K562 (cell line): ENCODE measurements at regions not wholly inside any gene's neighbourhood (a gene's known extent, or its start where the extent isn't known, plus 50 kb on each side); places are given as distances from the start of the nearest gene placed in this dataset.

Experiments used
- ETS2 ChIP-seq: IDR thresholded peaks from 2 replicates; pipeline ENCODE4 v1.6.1; 2016; ENCODE audit warnings: borderline replicate concordance, missing genetic modification characterization, mild to moderate bottlenecking, moderate library complexity, missing compliant biosample characterization; ENCODE audit not compliant: poor library complexity, severe bottlenecking
- HNRNPLL ChIP-seq: fragments of 200-400 bp; formaldehyde crosslinking; IDR thresholded peaks from 2 replicates; pipeline ENCODE4 v1.6.1; 2017; ENCODE audit warnings: low read length, low read depth, mild to moderate bottlenecking; ENCODE audit not compliant: poor library complexity, severe bottlenecking
- MTA3 ChIP-seq: fragments of 450-650 bp; formaldehyde crosslinking; IDR thresholded peaks from 2 replicates; pipeline ENCODE4 v1.6.1; 2017; ENCODE audit warnings: mild to moderate bottlenecking, borderline replicate concordance
- POLR2A ChIP-seq: fragments of 450-650 bp; conservative IDR thresholded peaks from 2 replicates; pipeline ENCODE4 v1.6.1; 2016
- SREBF2 ChIP-seq: sonication (generic); formaldehyde crosslinking; IDR thresholded peaks from 2 replicates; pipeline ENCODE4 v1.4.0; 2020; ENCODE audit warnings: mild to moderate bottlenecking, missing genetic modification reagents
- ZNF124 ChIP-seq: sonication (generic); formaldehyde crosslinking; IDR thresholded peaks from 2 replicates; pipeline ENCODE4 v1.8.1; 2022; ENCODE audit warnings: missing genetic modification reagents
- TF ChIP-seq, protein P1 (sequence below), 3 experiments: IDR thresholded peaks in 2 of 3; conservative IDR thresholded peaks in 1 of 3; 2 replicates each; pipeline ENCODE4 v1.5.1; 2011 to 2012; ENCODE audit warnings: low read length in 3 of 3, mild to moderate bottlenecking in 3 of 3, control low read depth in 2 of 3, improper control_type of control experiment in 1 of 3, inconsistent platforms in 1 of 3, low read depth in 1 of 3, mixed read lengths in 1 of 3, moderate library complexity in 1 of 3; ENCODE audit not compliant: insufficient read depth in 2 of 3
- TF ChIP-seq, protein P2 (sequence below), 2 experiments: fragments of 450-650 bp in 1 of 2; sonication (generic) in 1 of 2; formaldehyde crosslinking in 1 of 2; IDR thresholded peaks; 2 replicates each; pipeline versions ENCODE4 v1.7.1 to v1.9.0; 2016 to 2022; ENCODE audit warnings: inconsistent platforms in 1 of 2, mild to moderate bottlenecking in 1 of 2, missing genetic modification reagents in 1 of 2

DNA sequence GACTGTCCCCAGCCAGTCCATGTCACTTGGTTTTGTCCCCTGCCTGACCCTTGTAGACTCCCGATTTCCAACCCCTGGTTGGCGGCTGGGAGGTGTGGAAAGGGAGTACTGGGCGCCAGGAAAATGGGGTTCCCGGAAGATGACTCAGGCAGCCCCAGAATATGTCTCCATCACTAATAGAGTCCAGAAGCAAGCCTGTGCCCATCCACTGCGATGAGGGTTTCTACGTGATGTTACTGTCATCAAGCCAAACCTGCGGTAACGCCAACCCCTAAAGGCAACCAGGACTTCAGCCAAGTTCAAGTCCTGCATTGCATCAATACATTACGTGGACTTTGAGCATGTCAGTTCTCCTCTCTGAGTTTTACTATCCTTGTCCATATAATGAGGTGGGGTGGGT lies 62.0 kb upstream of the TAF1B start:
- TF ChIP-seq ETS2 (tag), result no peak
- TF ChIP-seq, protein P1, sequence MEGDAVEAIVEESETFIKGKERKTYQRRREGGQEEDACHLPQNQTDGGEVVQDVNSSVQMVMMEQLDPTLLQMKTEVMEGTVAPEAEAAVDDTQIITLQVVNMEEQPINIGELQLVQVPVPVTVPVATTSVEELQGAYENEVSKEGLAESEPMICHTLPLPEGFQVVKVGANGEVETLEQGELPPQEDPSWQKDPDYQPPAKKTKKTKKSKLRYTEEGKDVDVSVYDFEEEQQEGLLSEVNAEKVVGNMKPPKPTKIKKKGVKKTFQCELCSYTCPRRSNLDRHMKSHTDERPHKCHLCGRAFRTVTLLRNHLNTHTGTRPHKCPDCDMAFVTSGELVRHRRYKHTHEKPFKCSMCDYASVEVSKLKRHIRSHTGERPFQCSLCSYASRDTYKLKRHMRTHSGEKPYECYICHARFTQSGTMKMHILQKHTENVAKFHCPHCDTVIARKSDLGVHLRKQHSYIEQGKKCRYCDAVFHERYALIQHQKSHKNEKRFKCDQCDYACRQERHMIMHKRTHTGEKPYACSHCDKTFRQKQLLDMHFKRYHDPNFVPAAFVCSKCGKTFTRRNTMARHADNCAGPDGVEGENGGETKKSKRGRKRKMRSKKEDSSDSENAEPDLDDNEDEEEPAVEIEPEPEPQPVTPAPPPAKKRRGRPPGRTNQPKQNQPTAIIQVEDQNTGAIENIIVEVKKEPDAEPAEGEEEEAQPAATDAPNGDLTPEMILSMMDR (IDR thresholded peaks at IDR 0.05 in 2 of 3, conservative IDR thresholded peaks at IDR 0.05 in 1 of 3; ENCODE audit: insufficient read depth in 2 of 3, low read depth in 1 of 3, low read length in 3 of 3), result no peak
- TF ChIP-seq ZNF124, result no peak
- no peak for TF ChIP-seq SREBF2 (CRISPR knock-in tag)
- TF ChIP-seq POLR2A, result no peak
- TF ChIP-seq HNRNPLL, result no peak
- TF ChIP-seq, protein P2, sequence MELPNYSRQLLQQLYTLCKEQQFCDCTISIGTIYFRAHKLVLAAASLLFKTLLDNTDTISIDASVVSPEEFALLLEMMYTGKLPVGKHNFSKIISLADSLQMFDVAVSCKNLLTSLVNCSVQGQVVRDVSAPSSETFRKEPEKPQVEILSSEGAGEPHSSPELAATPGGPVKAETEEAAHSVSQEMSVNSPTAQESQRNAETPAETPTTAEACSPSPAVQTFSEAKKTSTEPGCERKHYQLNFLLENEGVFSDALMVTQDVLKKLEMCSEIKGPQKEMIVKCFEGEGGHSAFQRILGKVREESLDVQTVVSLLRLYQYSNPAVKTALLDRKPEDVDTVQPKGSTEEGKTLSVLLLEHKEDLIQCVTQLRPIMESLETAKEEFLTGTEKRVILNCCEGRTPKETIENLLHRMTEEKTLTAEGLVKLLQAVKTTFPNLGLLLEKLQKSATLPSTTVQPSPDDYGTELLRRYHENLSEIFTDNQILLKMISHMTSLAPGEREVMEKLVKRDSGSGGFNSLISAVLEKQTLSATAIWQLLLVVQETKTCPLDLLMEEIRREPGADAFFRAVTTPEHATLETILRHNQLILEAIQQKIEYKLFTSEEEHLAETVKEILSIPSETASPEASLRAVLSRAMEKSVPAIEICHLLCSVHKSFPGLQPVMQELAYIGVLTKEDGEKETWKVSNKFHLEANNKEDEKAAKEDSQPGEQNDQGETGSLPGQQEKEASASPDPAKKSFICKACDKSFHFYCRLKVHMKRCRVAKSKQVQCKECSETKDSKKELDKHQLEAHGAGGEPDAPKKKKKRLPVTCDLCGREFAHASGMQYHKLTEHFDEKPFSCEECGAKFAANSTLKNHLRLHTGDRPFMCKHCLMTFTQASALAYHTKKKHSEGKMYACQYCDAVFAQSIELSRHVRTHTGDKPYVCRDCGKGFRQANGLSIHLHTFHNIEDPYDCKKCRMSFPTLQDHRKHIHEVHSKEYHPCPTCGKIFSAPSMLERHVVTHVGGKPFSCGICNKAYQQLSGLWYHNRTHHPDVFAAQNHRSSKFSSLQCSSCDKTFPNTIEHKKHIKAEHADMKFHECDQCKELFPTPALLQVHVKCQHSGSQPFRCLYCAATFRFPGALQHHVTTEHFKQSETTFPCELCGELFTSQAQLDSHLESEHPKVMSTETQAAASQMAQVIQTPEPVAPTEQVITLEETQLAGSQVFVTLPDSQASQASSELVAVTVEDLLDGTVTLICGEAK (IDR thresholded peaks at IDR 0.05), result no peak
- TF ChIP-seq, protein P2 (CRISPR knock-in tag; IDR thresholded peaks at IDR 0.05), result no peak
- no peak for TF ChIP-seq MTA3
